ENCODE measurements at regions not wholly inside any gene's neighbourhood (a gene's known extent, or its start where the extent isn't known, plus 50 kb on each side); places are given as distances from the start of the nearest gene placed in this dataset.

DNA sequence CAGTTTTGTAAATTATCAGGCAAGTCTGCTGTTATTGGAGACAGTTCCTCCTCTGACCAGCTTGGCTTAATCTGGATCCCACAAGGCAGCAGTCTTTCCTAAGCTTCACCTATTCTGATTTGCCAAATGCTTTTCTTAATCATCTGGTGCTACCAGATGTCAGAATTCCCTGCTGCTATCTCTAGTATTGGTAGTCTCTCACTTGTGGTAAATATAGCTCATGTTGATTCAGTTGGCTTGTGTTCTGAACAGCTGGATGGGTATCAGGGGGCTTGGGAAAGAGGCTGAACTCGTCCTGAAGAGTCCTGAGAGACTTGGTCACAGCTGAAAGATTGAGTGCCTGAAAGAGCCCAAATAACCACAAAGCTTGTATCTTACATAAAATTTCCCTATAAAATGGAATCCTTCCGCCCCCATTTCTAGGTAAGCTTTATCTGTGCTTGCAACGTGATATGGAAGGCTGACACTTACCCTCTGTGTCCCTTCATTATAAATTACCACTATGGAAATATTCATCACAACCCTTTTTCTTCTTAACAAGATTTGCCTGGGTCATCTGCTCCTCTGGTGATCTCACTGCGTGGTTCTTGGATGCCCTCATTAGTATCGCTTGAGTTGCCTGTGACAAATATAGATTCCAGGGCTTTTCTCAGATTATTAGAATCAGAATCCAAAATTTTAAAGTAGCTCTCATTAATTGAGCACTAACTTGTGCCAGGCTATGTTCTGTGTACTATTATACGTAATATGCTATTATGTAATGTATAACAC lies 104.1 kb upstream of the GPRIN3 start:
- TF ChIP-seq POU2F2 (IDR thresholded peaks at IDR 0.05; ENCODE audit: low read depth, low read length) (no peak), TAF1 (IDR thresholded peaks at IDR 0.05; ENCODE audit: low read depth, low read length) (no peak), PAX5 (IDR thresholded peaks at IDR 0.05; ENCODE audit: insufficient read depth, low read length, severe bottlenecking) (no peak), SPI1 (IDR thresholded peaks at IDR 0.05; ENCODE audit: low read depth, low read length) (no peak), POLR2A (IDR thresholded peaks at IDR 0.05; ENCODE audit: low read depth, low read length) (no peak), POLR2AphosphoS5 (IDR thresholded peaks at IDR 0.05; ENCODE audit: low read depth, low read length) (no peak)
- no peak for DNase-seq (ENCODE audit: insufficient read length, low spot score)
- FAIRE-seq = no peak

GRCh38 chr4:89410687-89411086 lies 103.1 kb upstream of the GPRIN3 start:
- TF ChIP-seq POLR2AphosphoS5 (IDR thresholded peaks at IDR 0.05; ENCODE audit: low read depth, low read length) (no peak), POU2F2 (IDR thresholded peaks at IDR 0.05; ENCODE audit: low read depth, low read length) (no peak), POLR2A (IDR thresholded peaks at IDR 0.05; ENCODE audit: low read depth, low read length) (no peak), SPI1 (IDR thresholded peaks at IDR 0.05; ENCODE audit: low read depth, low read length) (no peak)
- DNase-seq (ENCODE audit: insufficient read length, low spot score) (no peak), FAIRE-seq (no peak)

DNA sequence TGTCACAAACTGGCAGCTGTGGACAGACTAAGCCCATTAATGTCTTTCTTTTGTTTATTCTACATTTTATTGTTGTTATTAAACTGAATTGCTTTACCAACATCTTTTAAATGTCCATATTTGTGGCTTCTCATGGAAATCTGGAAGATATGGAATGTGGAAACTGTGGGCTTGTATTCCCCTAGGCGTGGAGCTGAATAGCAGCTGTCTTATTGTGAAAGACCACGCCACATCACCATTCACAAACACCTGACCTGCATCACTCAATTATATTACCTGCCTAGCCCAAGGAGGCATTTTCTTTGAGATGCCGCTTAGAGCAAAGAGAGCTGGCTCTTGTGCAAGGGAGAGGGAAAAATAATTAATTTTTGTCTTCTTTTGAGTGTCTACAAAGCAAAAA lies 96.9 kb upstream of the GPRIN3 start:
- FAIRE-seq (no peak), DNase-seq (ENCODE audit: insufficient read length, low spot score) (no peak)
- TF ChIP-seq SPI1 (IDR thresholded peaks at IDR 0.05; ENCODE audit: low read depth, low read length) = no peak

- DNase-seq (ENCODE audit: insufficient read length, low spot score) (no peak), FAIRE-seq (no peak)
- TF ChIP-seq POLR2AphosphoS5 (IDR thresholded peaks at IDR 0.05; ENCODE audit: low read depth, low read length) (no peak), PAX5 (IDR thresholded peaks at IDR 0.05; ENCODE audit: insufficient read depth, low read length, severe bottlenecking) (no peak), SPI1 (IDR thresholded peaks at IDR 0.05; ENCODE audit: low read depth, low read length) (no peak), POU2F2 (IDR thresholded peaks at IDR 0.05; ENCODE audit: low read depth, low read length) (no peak), POLR2A (IDR thresholded peaks at IDR 0.05; ENCODE audit: low read depth, low read length) (no peak), TAF1 (IDR thresholded peaks at IDR 0.05; ENCODE audit: low read depth, low read length) (no peak)
These were observed 96.2 kb upstream of the GPRIN3 start for GRCh38 chr4:89403826-89404225.

DNA sequence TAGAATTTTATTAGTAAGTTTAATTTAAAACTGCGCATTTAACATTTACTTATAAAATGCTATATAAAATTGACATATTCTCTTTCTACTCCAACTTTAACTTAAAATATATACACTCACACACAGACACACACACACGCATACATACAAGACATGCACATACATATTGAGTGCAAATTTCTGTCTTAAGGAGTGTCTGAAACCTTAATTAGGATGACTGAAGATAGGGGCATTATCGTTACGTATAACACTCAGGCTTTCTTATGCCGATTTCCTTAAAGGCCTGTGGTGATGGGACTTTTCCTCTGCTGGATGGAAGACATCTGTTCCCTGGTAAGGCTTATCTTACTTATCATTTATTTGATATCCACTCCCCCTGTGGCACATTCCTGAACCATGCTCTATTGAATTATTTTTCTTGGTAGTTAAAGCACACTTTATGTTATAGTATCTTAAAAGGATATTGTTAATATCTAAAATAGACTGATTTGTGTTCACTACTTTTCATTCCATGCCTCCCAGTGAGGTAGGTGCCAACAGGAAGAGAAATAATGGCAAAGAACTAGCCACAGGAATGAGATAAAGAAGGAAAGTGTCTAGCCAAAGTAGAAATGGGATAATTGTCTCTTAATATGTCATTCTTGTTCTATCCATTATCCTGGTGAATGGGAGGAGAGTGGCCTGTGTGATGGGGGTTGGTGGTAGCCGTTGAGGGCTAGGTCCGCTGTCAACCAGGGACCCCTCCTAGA lies 92.9 kb upstream of the GPRIN3 start:
- no peak for TF ChIP-seq SPI1 (IDR thresholded peaks at IDR 0.05; ENCODE audit: low read depth, low read length)
- no peak for TF ChIP-seq PAX5 (IDR thresholded peaks at IDR 0.05; ENCODE audit: insufficient read depth, low read length, severe bottlenecking)
- no peak for TF ChIP-seq POU2F2 (IDR thresholded peaks at IDR 0.05; ENCODE audit: low read depth, low read length)
- DNase-seq (ENCODE audit: insufficient read length, low spot score) = no peak
- FAIRE-seq = no peak

DNA sequence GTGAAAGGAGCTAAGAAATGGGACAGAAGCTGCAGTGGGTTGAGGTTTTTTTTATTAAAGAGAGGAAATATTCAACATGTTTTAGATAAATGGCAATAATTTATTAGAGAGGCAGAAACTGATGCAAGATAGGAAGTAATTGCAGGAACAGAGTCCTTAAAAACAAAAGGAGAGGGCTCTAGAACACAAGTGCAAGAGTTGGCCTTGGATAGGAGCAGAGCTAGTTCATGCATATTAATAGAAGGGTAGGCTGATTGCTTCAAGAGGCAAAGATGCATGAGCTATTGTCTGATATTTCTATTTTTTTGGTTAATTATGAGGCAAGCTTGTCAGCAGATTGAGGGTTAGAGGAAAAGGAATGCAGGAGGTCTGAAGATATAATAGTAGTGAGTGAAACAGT lies 91.0 kb upstream of the GPRIN3 start:
- FAIRE-seq (no peak), DNase-seq (ENCODE audit: insufficient read length, low spot score) (no peak)
- no peak for TF ChIP-seq PAX5 (IDR thresholded peaks at IDR 0.05; ENCODE audit: insufficient read depth, low read length, severe bottlenecking)
- TF ChIP-seq POU2F2 (IDR thresholded peaks at IDR 0.05; ENCODE audit: low read depth, low read length) = no peak
- TF ChIP-seq SPI1 (IDR thresholded peaks at IDR 0.05; ENCODE audit: low read depth, low read length) = no peak
- TF ChIP-seq POLR2A (IDR thresholded peaks at IDR 0.05; ENCODE audit: low read depth, low read length) = no peak
- no peak for TF ChIP-seq TAF1 (IDR thresholded peaks at IDR 0.05; ENCODE audit: low read depth, low read length)
- TF ChIP-seq POLR2AphosphoS5 (IDR thresholded peaks at IDR 0.05; ENCODE audit: low read depth, low read length) = no peak

- FAIRE-seq (no peak), DNase-seq (ENCODE audit: insufficient read length, low spot score) (no peak)
- TF ChIP-seq PAX5 (IDR thresholded peaks at IDR 0.05; ENCODE audit: insufficient read depth, low read length, severe bottlenecking) (no peak), SPI1 (IDR thresholded peaks at IDR 0.05; ENCODE audit: low read depth, low read length) (no peak), POLR2A (IDR thresholded peaks at IDR 0.05; ENCODE audit: low read depth, low read length) (no peak), POLR2AphosphoS5 (IDR thresholded peaks at IDR 0.05; ENCODE audit: low read depth, low read length) (no peak), POU2F2 (IDR thresholded peaks at IDR 0.05; ENCODE audit: low read depth, low read length) (no peak), TAF1 (IDR thresholded peaks at IDR 0.05; ENCODE audit: low read depth, low read length) (no peak)
These were observed 90.5 kb upstream of the GPRIN3 start for GRCh38 chr4:89398146-89398545.

GRCh38 chr4:89397441-89397840 lies 89.8 kb upstream of the GPRIN3 start:
- TF ChIP-seq POLR2A (IDR thresholded peaks at IDR 0.05; ENCODE audit: low read depth, low read length) (no peak), TAF1 (IDR thresholded peaks at IDR 0.05; ENCODE audit: low read depth, low read length) (no peak), PAX5 (IDR thresholded peaks at IDR 0.05; ENCODE audit: insufficient read depth, low read length, severe bottlenecking) (no peak), POLR2AphosphoS5 (IDR thresholded peaks at IDR 0.05; ENCODE audit: low read depth, low read length) (no peak), POU2F2 (IDR thresholded peaks at IDR 0.05; ENCODE audit: low read depth, low read length) (no peak), SPI1 (IDR thresholded peaks at IDR 0.05; ENCODE audit: low read depth, low read length) (no peak)
- DNase-seq (ENCODE audit: insufficient read length, low spot score) (no peak), FAIRE-seq (no peak)

DNA sequence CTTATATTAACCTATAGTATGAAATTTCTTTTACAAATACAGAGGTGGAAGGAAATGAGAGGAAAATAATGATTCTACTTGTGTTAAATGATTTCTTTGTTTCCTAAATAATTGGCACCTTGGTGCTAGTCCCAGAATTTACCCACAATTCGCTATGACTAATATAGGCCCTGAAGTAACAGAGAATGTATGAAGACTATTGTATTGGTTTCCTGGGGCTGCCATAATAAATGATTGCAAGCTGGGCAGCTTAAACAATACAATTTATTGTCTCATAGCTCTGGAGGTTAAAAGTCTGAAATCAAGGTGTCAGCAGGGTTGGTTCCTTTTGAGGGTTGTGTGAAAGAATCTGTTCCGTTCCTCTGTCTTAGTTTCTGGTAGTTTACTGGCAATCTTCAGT lies 74.8 kb upstream of the GPRIN3 start:
- DNase-seq (ENCODE audit: insufficient read length, low spot score) (no peak), FAIRE-seq (no peak)
- no peak for TF ChIP-seq POU2F2 (IDR thresholded peaks at IDR 0.05; ENCODE audit: low read depth, low read length)
- TF ChIP-seq POLR2A (IDR thresholded peaks at IDR 0.05; ENCODE audit: low read depth, low read length) = no peak
- no peak for TF ChIP-seq TAF1 (IDR thresholded peaks at IDR 0.05; ENCODE audit: low read depth, low read length)
- no peak for TF ChIP-seq PAX5 (IDR thresholded peaks at IDR 0.05; ENCODE audit: insufficient read depth, low read length, severe bottlenecking)
- no peak for TF ChIP-seq POLR2AphosphoS5 (IDR thresholded peaks at IDR 0.05; ENCODE audit: low read depth, low read length)
- TF ChIP-seq SPI1 (IDR thresholded peaks at IDR 0.05; ENCODE audit: low read depth, low read length) = no peak

GRCh38 chr4:89380980-89381379 lies 73.4 kb upstream of the GPRIN3 start:
- FAIRE-seq = no peak

More at GRCh38 chr4:89380980-89381379, 73.4 kb upstream of the GPRIN3 start:
- no peak for TF ChIP-seq POLR2A (IDR thresholded peaks at IDR 0.05; ENCODE audit: low read depth, low read length)
- TF ChIP-seq PAX5 (IDR thresholded peaks at IDR 0.05; ENCODE audit: insufficient read depth, low read length, severe bottlenecking) = no peak
- no peak for TF ChIP-seq POU2F2 (IDR thresholded peaks at IDR 0.05; ENCODE audit: low read depth, low read length)
- no peak for TF ChIP-seq POLR2AphosphoS5 (IDR thresholded peaks at IDR 0.05; ENCODE audit: low read depth, low read length)
- TF ChIP-seq SPI1 (IDR thresholded peaks at IDR 0.05; ENCODE audit: low read depth, low read length) = no peak
- TF ChIP-seq TAF1 (IDR thresholded peaks at IDR 0.05; ENCODE audit: low read depth, low read length) = no peak
- no peak for DNase-seq (ENCODE audit: insufficient read length, low spot score)

All from GM12891 (cell line).